ENCODE measurements at regions not wholly inside any gene's neighbourhood (a gene's known extent, or its start where the extent isn't known, plus 50 kb on each side); places are given as distances from the start of the nearest gene placed in this dataset.

DNA sequence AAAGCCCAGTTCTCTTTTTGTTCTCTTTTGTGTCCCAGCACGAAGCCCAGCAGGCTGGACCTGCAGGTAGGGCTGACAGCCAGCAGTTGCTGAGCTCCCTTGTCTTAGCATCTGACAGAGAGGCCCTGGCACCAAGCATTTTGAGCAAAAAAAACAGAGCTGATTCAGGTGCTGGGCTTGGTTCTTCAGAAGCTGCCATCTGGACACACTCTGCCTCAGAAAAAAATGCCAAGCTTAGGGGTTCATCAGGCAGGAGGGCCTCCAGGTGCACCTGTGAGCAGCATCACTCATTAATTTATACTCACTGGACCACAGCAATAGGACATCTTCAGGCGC is 167.1 kb upstream of the PLD5 start:
- TF ChIP-seq POLR2AphosphoS5 (IDR thresholded peaks at IDR 0.05; ENCODE audit: low read depth, low read length) (no peak), TAF1 (IDR thresholded peaks at IDR 0.05; ENCODE audit: borderline replicate concordance, insufficient read depth, low read length) (no peak), SIN3A (IDR thresholded peaks at IDR 0.05; ENCODE audit: borderline replicate concordance, insufficient read depth, low read length) (no peak)
